Smooth muscle cell (in vitro differentiated cells): ENCODE measurements at regions not wholly inside any gene's neighbourhood (a gene's known extent, or its start where the extent isn't known, plus 50 kb on each side); places are given as distances from the start of the nearest gene placed in this dataset.

Experiments used
- DNase-seq: peaks from one replicate; lab custom pipeline; 2025; ENCODE audit not compliant: unreplicated experiment; lab: John Stamatoyannopoulos, UW
- H2AFZ ChIP-seq: fragments of 200-600 bp; sonication (generic); 2 replicates; pipeline ENCODE4 v1.6.0; 2016; ENCODE audit warnings: antibody characterized with exemption, low read depth, mild to moderate bottlenecking
- H3F3A ChIP-seq: fragments of 200-600 bp; sonication (generic); 2 replicates; pipeline ENCODE4 v1.6.0; 2017; ENCODE audit warnings: antibody characterized with exemption, low read depth
- H3K27ac ChIP-seq: fragments of 200-600 bp; sonication (generic); 2 replicates; pipeline ENCODE4 v1.5.1; 2016; ENCODE audit warnings: low read depth, mild to moderate bottlenecking
- H3K27me3 ChIP-seq: fragments of 200-600 bp; sonication (generic); 2 replicates; pipeline ENCODE4 v1.6.1; 2016; ENCODE audit warnings: low read depth, mild to moderate bottlenecking
- H3K36me3 ChIP-seq: fragments of 200-600 bp; sonication (generic); 2 replicates; pipeline ENCODE4 v1.5.1; 2016; ENCODE audit warnings: low read depth
- H3K4me1 ChIP-seq: fragments of 200-600 bp; sonication (generic); 2 replicates; pipeline ENCODE4 v1.5.1; 2016; ENCODE audit warnings: low read depth
- H3K4me2 ChIP-seq: fragments of 200-600 bp; sonication (generic); 2 replicates; pipeline ENCODE4 v1.6.0; 2016; ENCODE audit warnings: mild to moderate bottlenecking
- H3K4me3 ChIP-seq: fragments of 200-600 bp; sonication (generic); 2 replicates; pipeline ENCODE4 v1.5.1; 2016; ENCODE audit warnings: mild to moderate bottlenecking
- H3K79me2 ChIP-seq: fragments of 200-600 bp; sonication (generic); 2 replicates; pipeline ENCODE4 v1.6.0; 2016; ENCODE audit warnings: low read depth, mild to moderate bottlenecking
- H3K9ac ChIP-seq: fragments of 200-600 bp; sonication (generic); 2 replicates; pipeline ENCODE4 v1.6.0; 2016; ENCODE audit warnings: low read depth
- H3K9me3 ChIP-seq: fragments of 200-600 bp; sonication (generic); replicated peaks from 2 replicates; pipeline ENCODE4 v1.5.1; 2016; ENCODE audit warnings: low read depth
- H4K20me1 ChIP-seq: fragments of 200-600 bp; sonication (generic); 2 replicates; pipeline ENCODE4 v1.6.0; 2016; ENCODE audit warnings: low read depth
- CTCF ChIP-seq: fragments of 200-600 bp; sonication (generic); IDR thresholded peaks from 2 replicates; pipeline ENCODE4 v1.5.1; 2017; ENCODE audit warnings: borderline replicate concordance, mild to moderate bottlenecking, antibody characterized with exemption; ENCODE audit not compliant: insufficient read depth, poor library complexity, severe bottlenecking
- WGBS: methylation state at CpG from one replicate; pipeline ENCODE4 v1.1.7; 2016; ENCODE audit warnings: low lambda C conversion rate; 5-methylcytosine and 5-hydroxymethylcytosine counted together

DNA sequence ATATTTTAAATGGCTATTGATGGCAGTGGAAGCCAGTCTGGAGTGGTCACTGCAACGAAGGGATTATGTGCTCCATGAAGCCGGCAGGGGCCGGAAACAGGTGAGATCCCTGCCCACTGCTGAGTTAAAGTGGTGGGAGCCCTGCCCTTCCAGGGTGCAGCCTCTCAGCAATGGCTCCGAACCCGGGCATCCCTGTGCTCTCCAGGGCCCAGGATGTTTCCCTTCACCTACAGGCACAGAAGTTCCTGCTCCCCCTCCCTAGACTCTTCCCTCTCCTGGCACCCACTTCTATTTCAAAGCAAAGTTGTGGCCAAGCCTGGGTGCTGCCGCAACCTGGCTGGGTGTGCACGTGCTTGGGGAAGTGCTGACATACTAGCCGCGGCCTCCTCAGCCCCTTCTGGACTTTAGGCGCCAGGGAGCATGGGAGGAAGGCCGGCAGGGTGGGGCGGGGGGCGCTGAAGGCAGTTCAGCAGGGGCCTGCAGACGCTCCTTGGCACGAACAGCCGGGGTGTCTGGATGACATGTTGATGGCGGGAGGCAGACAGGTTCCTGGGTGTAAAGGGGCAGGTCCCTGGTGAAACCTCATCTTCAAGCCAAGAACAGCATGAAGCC is 452.3 kb downstream of the HTR1B start:
- no peak overlapping the region for H3K9ac ChIP-seq
- no peaks in the 10 kb centered on the region for H4K20me1 ChIP-seq
- WGBS = 91% methylated on average over 17 of the region's 17 CpGs
- H2AFZ ChIP-seq = no peak overlapping the region
- H3K79me2 ChIP-seq = no peaks in the 10 kb centered on the region
- H3K9me3 ChIP-seq = no peaks in the 10 kb centered on the region
- no peak overlapping the region for H3K4me3 ChIP-seq
- no peak overlapping the region for H3K4me2 ChIP-seq
- H3F3A ChIP-seq = no peaks in the 10 kb centered on the region
- H3K4me1 ChIP-seq = peaks cover 5% of the 10 kb centered on the region
- no peaks in the 10 kb centered on the region for H3K36me3 ChIP-seq
- no peak overlapping the region for H3K27ac ChIP-seq
- no peak for TF ChIP-seq CTCF
- DNase-seq = no peak
- H3K27me3 ChIP-seq = no peaks in the 10 kb centered on the region

GRCh38 chr6:76992553-76992952 is 470.7 kb downstream of the HTR1B start:
- DNase-seq = no peak
- no peaks in the 10 kb centered on the region for H3K36me3 ChIP-seq
- H3F3A ChIP-seq = no peaks in the 10 kb centered on the region
- 76% methylated on average over 9 of the region's 9 CpGs for WGBS
- no peak overlapping the region for H3K27ac ChIP-seq
- no peaks in the 10 kb centered on the region for H3K4me1 ChIP-seq
- no peaks in the 10 kb centered on the region for H3K27me3 ChIP-seq
- H3K9me3 ChIP-seq = no peaks in the 10 kb centered on the region
- no peak overlapping the region for H3K4me3 ChIP-seq
- no peaks in the 10 kb centered on the region for H3K79me2 ChIP-seq
- no peak overlapping the region for H3K9ac ChIP-seq
- H3K4me2 ChIP-seq = no peak overlapping the region
- no peak overlapping the region for H2AFZ ChIP-seq
- no peak for TF ChIP-seq CTCF
- no peaks in the 10 kb centered on the region for H4K20me1 ChIP-seq

- no peak overlapping the region for H3K4me3 ChIP-seq
- H3K9me3 ChIP-seq = no peaks in the 10 kb centered on the region
- DNase-seq = no peak
These were observed 478.7 kb downstream of the HTR1B start for GRCh38 chr6:76984572-76984971.

More at GRCh38 chr6:76984572-76984971, 478.7 kb downstream of the HTR1B start:
- Histone ChIP-seq H3K4me1 (no peaks in the 10 kb centered on the region), H3K27me3 (no peaks in the 10 kb centered on the region), H4K20me1 (no peaks in the 10 kb centered on the region), H3K9ac (no peak overlapping the region), H3K36me3 (no peaks in the 10 kb centered on the region), H2AFZ (no peak overlapping the region), H3F3A (no peaks in the 10 kb centered on the region), H3K27ac (no peak overlapping the region), H3K4me2 (no peak overlapping the region), H3K79me2 (no peaks in the 10 kb centered on the region)
- TF ChIP-seq CTCF = no peak
